Aorta (tissue), 5 donors: ENCODE measurements at regions not wholly inside any gene's neighbourhood (a gene's known extent, or its start where the extent isn't known, plus 50 kb on each side); places are given as distances from the start of the nearest gene placed in this dataset.
A peak's percentile ranks its signal among the peaks of the same experiment; 100 is the strongest.
"Not testable (repeated sequence)": the region's sequence is repeated elsewhere in the genome, so short reads cannot be mapped to it uniquely, and the experiment has no call there.

ENCODE experiments used
- ATAC-seq: fragments of 200-7000 bp; cut with Tn5 transposase; one replicate; pipeline ENCODE4 v1.9.1; 2022; ENCODE audit warnings: moderate library complexity; ENCODE audit not compliant: low FRiP score
- DNase-seq, 2 donors: peaks; one replicate each; pipeline ENCODE4 v3.0.0-alpha.2; 2020
- H3K27ac ChIP-seq, 2 donors: one replicate each; pipeline ENCODE4 v1.5.1; 2013; ENCODE audit warnings: low read length in 2 of 2, mild to moderate bottlenecking in 2 of 2, moderate library complexity in 2 of 2, control low read depth in 1 of 2, inconsistent platforms in 1 of 2, low read depth in 1 of 2
- H3K27me3 ChIP-seq, 2 donors: one replicate each; pipeline ENCODE4 v1.6.1; 2013; ENCODE audit warnings: control low read depth in 1 of 2, low read length in 1 of 2, mild to moderate bottlenecking in 1 of 2, moderate library complexity in 1 of 2; ENCODE audit not compliant: insufficient read depth in 2 of 2, control insufficient read depth in 1 of 2
- H3K36me3 ChIP-seq, 2 donors: one replicate each; pipeline ENCODE4 v1.6.1; 2013; ENCODE audit warnings: control low read depth in 1 of 2, low read length in 1 of 2, mild to moderate bottlenecking in 1 of 2; ENCODE audit not compliant: insufficient read depth in 2 of 2, control insufficient read depth in 1 of 2
- H3K4me1 ChIP-seq, 2 donors: one replicate each; pipeline ENCODE4 v1.6.1; 2013; ENCODE audit warnings: low read length in 2 of 2, control low read depth in 1 of 2, mild to moderate bottlenecking in 1 of 2, moderate library complexity in 1 of 2; ENCODE audit not compliant: insufficient read depth in 2 of 2, control insufficient read depth in 1 of 2
- H3K4me3 ChIP-seq, 2 donors: one replicate each; pipeline ENCODE4 v1.5.1; 2013; ENCODE audit warnings: low read length in 2 of 2, control low read depth in 1 of 2, mild to moderate bottlenecking in 1 of 2
- H3K9me3 ChIP-seq: one replicate; pipeline ENCODE4 v1.6.1; 2013; ENCODE audit warnings: mild to moderate bottlenecking, low read length; ENCODE audit not compliant: control insufficient read depth
- whole genome bisulfite sequencing, 2 donors: extraction: QIAGEN DNeasy Blood & Tissue Kit; methylation state at CpG; one replicate each; pipeline ENCODE4 v1.1.7; 2013; 5-methylcytosine and 5-hydroxymethylcytosine counted together
- intact Hi-C, 2 donors: fragments of 100-400 bp; cut with DNase I; formaldehyde crosslinking; loops; one replicate each; pipeline versions ENCODE4 v1.14.2 to v1.15.0; 2022
- donor health status: healthy with polysubstance abuse.
- donor health status: Bipolar disorder and iron deficiency.
- donor health status: DM: no; HTN: no; CAD: no.
- donor health status: DM: no; HTN: no; CAD: no.
- donor health status: DM: yes; HTN: yes; CAD: no.

DNA sequence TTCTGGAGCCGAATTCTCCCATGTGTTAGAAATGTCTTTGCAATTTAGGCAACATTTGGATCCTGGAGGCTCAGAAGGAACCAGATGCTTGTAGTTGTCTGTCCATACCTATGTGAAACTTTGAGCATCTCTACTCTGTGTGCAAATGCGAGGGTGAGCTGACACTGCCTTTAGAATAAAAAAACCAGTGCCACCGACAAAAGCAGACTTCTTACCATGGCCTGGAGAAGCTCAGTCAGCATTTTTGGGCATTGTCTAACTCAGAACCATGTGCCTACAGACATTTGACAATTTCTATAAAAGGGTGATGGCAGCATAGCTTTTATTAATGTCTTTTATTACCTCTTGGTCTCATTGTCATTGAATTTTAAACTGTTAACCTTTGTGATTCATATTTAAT is 78.4 kb upstream of the PPM1H start:
- H3K27ac ChIP-seq = no peak overlapping the region
- no peaks in the 10 kb centered on the region for H3K4me1 ChIP-seq
- no peaks in the 10 kb centered on the region for H3K36me3 ChIP-seq
- H3K4me3 ChIP-seq = no peak overlapping the region
- H3K9me3 ChIP-seq = peaks cover 3% of the 10 kb centered on the region
- ATAC-seq (no peak), DNase-seq (no peak)
- 95% methylated on average over 3 of the region's 3 CpGs for WGBS, 2 donors
- no peaks in the 10 kb centered on the region for H3K27me3 ChIP-seq
- intact Hi-C loops = no loop called here

DNA sequence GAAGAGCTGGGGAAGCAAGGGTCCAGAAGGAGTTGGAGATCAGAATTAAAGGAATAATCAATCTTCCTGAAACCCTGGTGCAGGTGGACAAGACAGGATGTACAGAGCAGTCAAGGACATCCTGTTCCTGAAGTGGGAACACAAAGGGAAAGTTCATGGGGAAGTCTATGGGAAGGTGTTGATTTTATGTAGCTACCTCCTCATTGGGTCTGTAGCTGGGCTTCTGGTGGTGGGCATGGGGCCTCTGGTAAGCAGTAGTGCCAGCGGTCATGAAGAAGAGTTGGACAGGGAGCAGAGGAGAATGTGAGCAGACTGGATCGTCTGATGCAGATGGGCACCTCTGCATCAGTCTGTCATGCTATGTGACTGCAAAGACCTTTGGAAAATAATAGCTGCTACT is 75.7 kb upstream of the PPM1H start:
- Histone ChIP-seq H3K27ac (no peak overlapping the region), H3K36me3 (no peaks in the 10 kb centered on the region), H3K27me3 (no peaks in the 10 kb centered on the region), H3K9me3 (peaks cover 3% of the 10 kb centered on the region), H3K4me3 (no peak overlapping the region), H3K4me1 (no peaks in the 10 kb centered on the region)
- DNase-seq (no peak), ATAC-seq (no peak)
- WGBS, 2 donors = 90 to 96% methylated on average over 2 of the region's 2 CpGs
- intact Hi-C loops = no loop called here

DNA sequence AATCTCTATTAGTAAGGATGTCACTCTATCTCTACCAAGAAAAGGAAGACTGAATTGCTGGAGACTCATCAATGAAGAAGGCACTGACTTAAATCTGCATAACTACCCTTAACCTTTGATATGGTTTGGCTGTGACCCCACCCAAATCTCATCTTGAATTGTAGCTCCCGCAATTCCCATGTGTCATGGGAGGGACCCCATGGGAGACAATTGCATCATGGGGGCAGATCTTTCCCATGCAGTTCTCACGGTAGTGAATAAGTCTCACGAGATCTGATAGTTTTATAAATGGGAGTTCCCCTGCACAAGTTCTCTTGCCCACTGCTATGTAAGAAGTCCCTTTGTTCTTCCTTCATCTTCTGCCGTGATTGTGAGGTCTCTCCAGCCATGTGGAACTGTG is 73.4 kb upstream of the PPM1H start:
- ATAC-seq = no peak
- DNase-seq = no peak
- Histone ChIP-seq H3K9me3 (peaks cover 3% of the 10 kb centered on the region), H3K4me3 (no peak overlapping the region), H3K4me1 (no peaks in the 10 kb centered on the region), H3K27ac (no peak overlapping the region), H3K27me3 (no peaks in the 10 kb centered on the region), H3K36me3 (no peaks in the 10 kb centered on the region)
- intact Hi-C loops = no loop called here
- WGBS, 2 donors = 91 to 97% methylated on average over 4 of the region's 4 CpGs

DNA sequence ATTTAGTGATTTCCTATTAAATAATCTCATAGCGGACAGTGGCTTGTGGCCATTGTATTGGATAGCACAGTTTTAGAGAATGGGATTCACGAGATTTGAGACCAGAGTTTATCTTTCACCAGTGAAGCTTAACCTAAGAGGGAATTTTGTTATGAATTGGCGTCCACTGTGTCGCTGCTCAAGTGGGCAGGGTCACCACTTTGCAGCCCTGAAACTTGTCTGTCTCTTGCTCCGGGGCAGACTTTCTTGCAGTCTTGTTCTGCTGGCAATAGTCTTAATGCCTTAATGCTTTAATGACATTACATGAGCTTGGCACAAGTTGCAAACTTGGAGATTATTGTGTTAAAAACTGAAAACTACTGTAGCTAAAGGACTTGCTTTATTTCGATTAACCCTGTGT is 72.8 kb upstream of the PPM1H start:
- Histone ChIP-seq H3K27me3 (no peaks in the 10 kb centered on the region), H3K4me3 (no peak overlapping the region), H3K4me1 (no peaks in the 10 kb centered on the region), H3K36me3 (no peaks in the 10 kb centered on the region), H3K27ac (no peak overlapping the region), H3K9me3 (peaks cover 3% of the 10 kb centered on the region)
- ATAC-seq (no peak), DNase-seq (no peak)
- 52 to 61% methylated on average over 6 of the region's 6 CpGs for WGBS, 2 donors
- intact Hi-C loops = no loop called here

DNA sequence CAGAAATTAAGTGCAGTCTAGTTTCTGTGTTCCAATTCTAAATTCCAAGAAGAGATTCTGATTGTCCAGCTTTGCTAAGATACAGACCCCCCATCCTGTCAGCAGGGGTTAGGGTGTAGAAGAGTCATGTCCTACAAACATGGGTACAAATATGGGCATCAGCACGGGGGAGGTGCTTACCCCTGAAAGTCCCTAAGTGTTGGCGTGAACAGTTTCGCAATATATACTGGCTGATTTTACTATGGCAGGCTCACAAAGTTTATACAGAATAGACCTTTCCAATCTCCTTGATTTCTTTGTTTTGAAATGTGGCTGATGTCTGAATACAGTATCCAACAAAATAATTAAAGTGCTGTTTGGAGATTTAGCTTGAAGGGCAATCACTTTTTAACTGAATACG is 71.6 kb upstream of the PPM1H start:
- no peak overlapping the region for H3K27ac ChIP-seq
- no peaks in the 10 kb centered on the region for H3K4me1 ChIP-seq
- H3K36me3 ChIP-seq = no peaks in the 10 kb centered on the region
- DNase-seq = no peak
- WGBS, 2 donors = 63 to 84% methylated on average over 4 of the region's 4 CpGs
- peaks cover 3% of the 10 kb centered on the region for H3K9me3 ChIP-seq
- H3K27me3 ChIP-seq = no peaks in the 10 kb centered on the region
- intact Hi-C loops = no loop called here
- ATAC-seq = no peak
- no peak overlapping the region for H3K4me3 ChIP-seq

DNA sequence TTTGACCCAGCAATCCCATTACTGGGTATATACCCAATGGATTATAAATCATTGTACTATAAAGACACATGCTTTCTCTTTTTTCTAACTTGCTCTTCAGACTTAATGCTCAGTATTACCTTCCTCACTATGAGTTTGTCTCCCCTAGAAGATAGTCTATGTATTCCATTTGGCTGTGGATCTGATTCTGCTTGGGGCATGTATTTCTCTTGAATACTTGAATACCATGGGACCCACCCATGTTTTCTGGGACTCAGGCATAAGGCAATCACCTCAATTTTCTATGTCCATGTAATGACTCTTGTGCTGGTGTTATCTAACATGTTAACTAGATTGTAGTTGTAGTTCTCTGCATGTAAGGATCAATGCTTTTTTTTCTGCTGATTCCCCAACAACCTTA is 70.4 kb upstream of the PPM1H start:
- no peak overlapping the region for H3K27ac ChIP-seq
- DNase-seq (no peak), ATAC-seq (no peak)
- no peaks in the 10 kb centered on the region for H3K9me3 ChIP-seq
- H3K36me3 ChIP-seq = no peaks in the 10 kb centered on the region
- H3K27me3 ChIP-seq = no peaks in the 10 kb centered on the region
- intact Hi-C loops = no loop called here
- H3K4me3 ChIP-seq = no peak overlapping the region
- H3K4me1 ChIP-seq = no peaks in the 10 kb centered on the region

DNA sequence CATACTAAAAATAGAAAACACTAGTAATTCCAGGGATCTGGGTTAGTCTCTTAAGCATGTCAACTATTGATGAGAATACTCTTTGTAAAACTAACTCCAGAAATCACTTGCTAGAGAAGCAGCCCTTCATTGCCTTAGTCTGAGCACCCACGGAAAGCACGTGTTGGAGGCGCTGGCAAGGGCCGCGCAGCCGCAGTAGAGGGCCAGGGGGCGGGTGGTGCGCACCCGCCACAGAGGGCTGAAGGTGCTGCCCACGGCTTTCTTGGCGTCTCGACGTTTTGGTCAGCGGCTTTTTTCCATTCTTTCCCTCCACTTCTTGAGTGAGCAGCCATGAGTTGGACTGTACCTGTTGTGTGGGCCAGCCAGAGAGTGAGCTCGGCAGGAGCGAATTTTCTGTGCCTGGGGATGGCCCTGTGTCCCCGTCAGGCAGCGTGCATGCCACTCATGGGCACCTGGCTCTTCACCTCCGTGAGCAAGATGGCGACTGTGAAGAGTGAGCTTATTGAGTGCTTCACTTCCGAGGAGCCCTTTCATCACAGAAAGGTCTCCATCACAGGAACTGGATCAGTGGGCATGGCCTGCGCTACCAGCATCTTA is 68.4 kb upstream of the PPM1H start:
- peak in 1 of 2 donors; percentile 73 for DNase-seq
- WGBS, 2 donors = 96 to 99% methylated on average over 20 to 22 of the region's 22 CpGs

DNA sequence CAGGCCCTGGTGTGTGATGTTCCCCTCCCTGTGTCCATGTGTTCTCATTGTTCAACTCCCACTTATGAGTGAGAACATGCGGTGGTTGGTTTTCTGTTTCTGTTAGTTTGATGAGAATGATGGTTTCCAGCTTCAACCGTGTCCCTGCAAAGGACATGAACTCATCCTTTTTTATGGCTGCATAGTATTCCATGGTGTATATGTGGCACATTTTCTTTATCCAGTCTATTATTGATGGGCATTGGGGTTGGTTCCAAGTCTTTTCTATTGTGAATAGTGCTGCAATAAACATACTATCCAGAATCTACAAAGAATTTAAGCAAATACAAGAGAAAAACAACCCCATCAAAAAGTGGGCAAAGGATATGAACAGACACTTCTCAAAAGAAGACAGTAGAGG is 67.1 kb upstream of the PPM1H start:
- H3K36me3 ChIP-seq, H3K27me3 ChIP-seq, H3K4me1 ChIP-seq, intact Hi-C loops, ATAC-seq, H3K4me3 ChIP-seq, DNase-seq, H3K27ac ChIP-seq, H3K9me3 ChIP-seq: not testable (repeated sequence)
- 48 to 97% methylated on average over 2 of the region's 2 CpGs for WGBS, 2 donors

More for the DNA sequence above, 68.4 kb upstream of the PPM1H start:
- H3K4me1 ChIP-seq = no peaks in the 10 kb centered on the region
- H3K9me3 ChIP-seq = no peaks in the 10 kb centered on the region
- intact Hi-C loops = no loop called here
- H3K27me3 ChIP-seq = no peaks in the 10 kb centered on the region
- H3K36me3 ChIP-seq = no peaks in the 10 kb centered on the region
- ATAC-seq = no peak
- H3K27ac ChIP-seq = no peak overlapping the region
- H3K4me3 ChIP-seq = no peak overlapping the region

DNA sequence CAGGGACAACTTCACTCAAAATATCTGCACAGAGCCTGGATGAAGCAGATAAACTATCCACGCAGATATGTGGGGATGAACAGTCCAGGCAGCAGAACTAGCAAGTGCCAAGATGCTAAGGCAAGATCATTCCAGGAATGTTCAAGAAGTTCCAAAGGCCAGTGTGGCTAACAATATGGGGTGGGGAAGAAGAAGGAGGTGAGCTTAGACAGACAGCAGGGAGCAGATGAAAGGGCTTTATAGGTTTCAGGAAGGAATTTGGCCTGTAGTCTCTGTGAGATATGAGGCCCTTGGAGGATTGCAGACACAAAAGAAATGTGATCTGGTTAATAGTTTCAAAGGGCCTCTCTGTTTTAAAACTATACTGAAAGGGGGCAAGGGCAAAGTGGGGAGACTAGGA is 63.5 kb upstream of the PPM1H start:
- intact Hi-C loops = no loop called here
- H3K27me3 ChIP-seq = peaks cover 0 to 1% of the 10 kb centered on the region in 2 donors
- peaks cover 0 to 1% of the 10 kb centered on the region in 2 donors for H3K36me3 ChIP-seq
- 92 to 100% methylated on average over 1 of the region's 1 CpG for WGBS, 2 donors
- H3K4me1 ChIP-seq = no peaks in the 10 kb centered on the region
- no peak for ATAC-seq
- no peak overlapping the region for H3K4me3 ChIP-seq
- no peak for DNase-seq
- no peaks in the 10 kb centered on the region for H3K9me3 ChIP-seq
- no peak overlapping the region for H3K27ac ChIP-seq
